NCI-H1417 treated with DMSO at 0.1 percent for 48 hours (cell line): ENCODE measurements at regions not wholly inside any gene's neighbourhood (a gene's known extent, or its start where the extent isn't known, plus 50 kb on each side); places are given as distances from the start of the nearest gene placed in this dataset.
"Not testable (repeated sequence)": the region's sequence is repeated elsewhere in the genome, so short reads cannot be mapped to it uniquely, and the experiment has no call there.

Source experiments
- DNase-seq: peaks from one replicate; lab custom pipeline; 2025; lab: John Stamatoyannopoulos, UW

- DNase-seq: no peak
Observed at GRCh38 chr18:56443166-56443907, 195.1 kb downstream of the TXNL1 start.

GRCh38 chr18:56438480-56438879 is 199.9 kb downstream of the TXNL1 start:
- DNase-seq: not testable (repeated sequence)

- DNase-seq: no peak
Observed at GRCh38 chr18:56436651-56437050, 201.7 kb downstream of the TXNL1 start.

GRCh38 chr18:56433919-56434318 is 204.5 kb downstream of the TXNL1 start:
- DNase-seq: no peak

- DNase-seq: no peak
Observed at GRCh38 chr18:56431551-56431950, 206.8 kb downstream of the TXNL1 start.

- DNase-seq: no peak
Observed at GRCh38 chr18:56423626-56424025, 214.8 kb downstream of the TXNL1 start.

GRCh38 chr18:56421647-56422046 is 216.7 kb downstream of the TXNL1 start:
- DNase-seq: no peak

- DNase-seq: not testable (repeated sequence)
Observed at GRCh38 chr18:56420868-56421267, 217.5 kb downstream of the TXNL1 start.

- no peak for DNase-seq
Observed at GRCh38 chr18:56414357-56414756, 224.0 kb downstream of the TXNL1 start.

GRCh38 chr18:56413862-56414261 is 224.5 kb downstream of the TXNL1 start:
- DNase-seq: no peak

- DNase-seq: no peak
Observed at GRCh38 chr18:56412951-56413350, 225.4 kb downstream of the TXNL1 start.

GRCh38 chr18:56409736-56410135 is 228.7 kb downstream of the TXNL1 start:
- no peak for DNase-seq

- no peak for DNase-seq
Observed at GRCh38 chr18:56407646-56408180, 230.7 kb downstream of the TXNL1 start.

- DNase-seq: no peak
Observed at GRCh38 chr18:56402872-56403516, 235.4 kb downstream of the TXNL1 start.

- DNase-seq: no peak
Observed at GRCh38 chr18:56393870-56394269, 244.5 kb downstream of the TXNL1 start.

- DNase-seq: peak; percentile 37
Observed at GRCh38 chr18:56391931-56392590, 246.3 kb downstream of the TXNL1 start.

GRCh38 chr18:56390626-56391025 is 247.8 kb downstream of the TXNL1 start:
- DNase-seq: no peak

- no peak for DNase-seq
Observed at GRCh38 chr18:56389190-56389589, 249.2 kb downstream of the TXNL1 start.

- DNase-seq: no peak
Observed at GRCh38 chr18:56388571-56388970, 249.8 kb downstream of the TXNL1 start.

- DNase-seq: no peak
Observed at GRCh38 chr18:56386856-56387255, 251.5 kb downstream of the TXNL1 start.

GRCh38 chr18:56383349-56383748 is 255.0 kb downstream of the TXNL1 start:
- no peak for DNase-seq

GRCh38 chr18:56382541-56382940 is 255.9 kb downstream of the TXNL1 start:
- DNase-seq: no peak

- DNase-seq: no peak
Observed at GRCh38 chr18:56381196-56381595, 257.2 kb downstream of the TXNL1 start.
